GM12873 (cell line): ENCODE measurements at regions not wholly inside any gene's neighbourhood (a gene's known extent, or its start where the extent isn't known, plus 50 kb on each side); places are given as distances from the start of the nearest gene placed in this dataset.

Source experiments
- CTCF ChIP-seq: IDR thresholded peaks from 2 replicates; pipeline ENCODE4 v1.5.1; 2012; ENCODE audit warnings: low read depth, mild to moderate bottlenecking, moderate library complexity, low read length, control low read depth; ENCODE audit not compliant: insufficient read depth; ENCODE audit errors: missing control alignments

GRCh38 chr21:32941263-32941662, 84.5 kb upstream of the OLIG2 start:
- no peak for TF ChIP-seq CTCF

GRCh38 chr21:32946654-32947053, 79.1 kb upstream of the OLIG2 start:
- no peak for TF ChIP-seq CTCF

GRCh38 chr21:32947736-32948135, 78.0 kb upstream of the OLIG2 start:
- TF ChIP-seq CTCF: no peak

- TF ChIP-seq CTCF: no peak
Measured at GRCh38 chr21:32949701-32950100, 76.0 kb upstream of the OLIG2 start.

- no peak for TF ChIP-seq CTCF
Measured at GRCh38 chr21:32951041-32951440, 74.7 kb upstream of the OLIG2 start.

DNA sequence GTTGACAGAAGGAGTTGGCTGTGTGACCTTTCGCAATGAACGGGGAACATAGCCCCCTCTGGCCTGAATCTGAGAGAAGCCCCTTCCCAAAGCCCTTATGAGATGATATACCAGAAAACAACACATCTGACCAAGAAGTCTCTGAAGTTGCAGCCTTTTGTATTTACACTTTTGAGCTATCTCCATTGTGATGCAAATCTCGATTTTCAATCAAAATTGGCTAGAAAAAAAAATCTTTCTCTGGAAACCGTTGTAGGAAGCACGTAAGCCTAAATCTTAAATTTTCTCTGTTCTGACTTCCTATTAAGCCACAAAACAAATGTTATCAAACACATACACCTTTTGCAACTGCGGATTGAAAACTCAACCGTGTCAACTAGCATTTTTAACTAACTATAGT, 71.4 kb upstream of the OLIG2 start:
- TF ChIP-seq CTCF: no peak

GRCh38 chr21:32955311-32956060, 70.2 kb upstream of the OLIG2 start:
- no peak for TF ChIP-seq CTCF
